Osteoblast (primary cell): ENCODE measurements at regions not wholly inside any gene's neighbourhood (a gene's known extent, or its start where the extent isn't known, plus 50 kb on each side); places are given as distances from the start of the nearest gene placed in this dataset.

Source experiments
- DNase-seq: peaks from one replicate; pipeline ENCODE4 v3.0.0; 2011; ENCODE audit warnings: low spot score, mixed read lengths; ENCODE audit not compliant: insufficient read length; ENCODE audit errors: missing footprints
- H2AFZ ChIP-seq: 2 replicates; pipeline ENCODE4 v1.6.0; 2011; ENCODE audit warnings: mild to moderate bottlenecking, low read length
- H3K27ac ChIP-seq: 2 replicates; pipeline ENCODE4 v1.5.1; 2011; ENCODE audit warnings: mild to moderate bottlenecking, low read depth, low read length, moderate library complexity
- H3K27me3 ChIP-seq: 2 replicates; pipeline ENCODE4 v1.6.0; 2012; ENCODE audit warnings: mild to moderate bottlenecking, control low read depth, inconsistent platforms, low read length, moderate library complexity; ENCODE audit not compliant: insufficient read depth
- H3K36me3 ChIP-seq: 2 replicates; pipeline ENCODE4 v1.5.1; 2011; ENCODE audit warnings: mild to moderate bottlenecking, low read length, control low read depth, moderate library complexity; ENCODE audit not compliant: insufficient read depth
- H3K4me1 ChIP-seq: 2 replicates; pipeline ENCODE4 v1.5.1; 2011; ENCODE audit warnings: mild to moderate bottlenecking, low read length, control low read depth, moderate library complexity; ENCODE audit not compliant: insufficient read depth
- H3K4me2 ChIP-seq: 2 replicates; pipeline ENCODE4 v1.6.0; 2011; ENCODE audit warnings: mild to moderate bottlenecking, low read length; ENCODE audit not compliant: insufficient read depth
- H3K4me3 ChIP-seq: fragments of 200-600 bp; sonication (generic); 3 replicates; pipeline ENCODE4 v1.5.1; 2012; ENCODE audit warnings: mild to moderate bottlenecking, low read length, inconsistent platforms; ENCODE audit not compliant: insufficient read depth
- H3K79me2 ChIP-seq: 2 replicates; pipeline ENCODE4 v1.6.0; 2012; ENCODE audit warnings: mild to moderate bottlenecking, low read length, control low read depth, inconsistent platforms; ENCODE audit not compliant: insufficient read depth
- H3K9me3 ChIP-seq: 2 replicates; pipeline ENCODE4 v1.5.1; 2011; ENCODE audit warnings: low read depth, low read length, control low read depth
- H4K20me1 ChIP-seq: 2 replicates; pipeline ENCODE4 v1.6.0; 2012; ENCODE audit warnings: mild to moderate bottlenecking, low read length, control low read depth; ENCODE audit not compliant: insufficient read depth
- TF ChIP-seq, protein P1 (sequence below): IDR thresholded peaks from 2 replicates; pipeline ENCODE4 v1.5.1; 2011; ENCODE audit warnings: mild to moderate bottlenecking, low read depth, low read length, moderate library complexity; ENCODE audit errors: extremely low read depth

DNA sequence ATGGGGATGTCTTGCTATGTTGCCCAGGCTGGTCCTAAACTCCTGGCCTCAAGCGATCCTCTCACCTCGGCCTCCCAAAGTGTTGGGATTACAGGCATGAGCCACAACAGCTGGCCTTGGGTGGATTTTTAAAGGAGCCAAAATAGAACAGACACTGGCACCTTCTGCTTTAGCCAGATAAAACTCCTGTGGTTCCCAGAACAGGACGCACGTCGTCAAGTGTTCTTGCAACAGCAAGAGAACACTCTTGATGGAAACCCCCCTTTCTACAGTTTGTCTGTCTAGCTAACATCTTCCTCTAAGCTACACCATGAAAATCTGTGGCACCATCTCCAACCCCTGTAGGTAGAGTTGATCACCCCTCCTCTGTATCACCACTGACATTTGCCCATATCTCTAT lies 122.6 kb downstream of the NPIPB5 start:
- TF ChIP-seq, protein P1, sequence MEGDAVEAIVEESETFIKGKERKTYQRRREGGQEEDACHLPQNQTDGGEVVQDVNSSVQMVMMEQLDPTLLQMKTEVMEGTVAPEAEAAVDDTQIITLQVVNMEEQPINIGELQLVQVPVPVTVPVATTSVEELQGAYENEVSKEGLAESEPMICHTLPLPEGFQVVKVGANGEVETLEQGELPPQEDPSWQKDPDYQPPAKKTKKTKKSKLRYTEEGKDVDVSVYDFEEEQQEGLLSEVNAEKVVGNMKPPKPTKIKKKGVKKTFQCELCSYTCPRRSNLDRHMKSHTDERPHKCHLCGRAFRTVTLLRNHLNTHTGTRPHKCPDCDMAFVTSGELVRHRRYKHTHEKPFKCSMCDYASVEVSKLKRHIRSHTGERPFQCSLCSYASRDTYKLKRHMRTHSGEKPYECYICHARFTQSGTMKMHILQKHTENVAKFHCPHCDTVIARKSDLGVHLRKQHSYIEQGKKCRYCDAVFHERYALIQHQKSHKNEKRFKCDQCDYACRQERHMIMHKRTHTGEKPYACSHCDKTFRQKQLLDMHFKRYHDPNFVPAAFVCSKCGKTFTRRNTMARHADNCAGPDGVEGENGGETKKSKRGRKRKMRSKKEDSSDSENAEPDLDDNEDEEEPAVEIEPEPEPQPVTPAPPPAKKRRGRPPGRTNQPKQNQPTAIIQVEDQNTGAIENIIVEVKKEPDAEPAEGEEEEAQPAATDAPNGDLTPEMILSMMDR, result no peak
- Histone ChIP-seq H3K4me3 (no peak overlapping the region), H4K20me1 (no peaks in the 10 kb centered on the region), H3K79me2 (no peaks in the 10 kb centered on the region), H3K27me3 (peaks cover 3% of the 10 kb centered on the region), H3K36me3 (no peaks in the 10 kb centered on the region), H3K27ac (no peak overlapping the region), H3K9me3 (no peaks in the 10 kb centered on the region), H3K4me2 (no peak overlapping the region), H3K4me1 (no peaks in the 10 kb centered on the region), H2AFZ (no peak overlapping the region)
- no peak for DNase-seq

GRCh38 chr16:22633799-22634198 lies 123.1 kb downstream of the NPIPB5 start:
- no peak overlapping the region for H3K4me3 ChIP-seq
- DNase-seq, result no peak
- no peaks in the 10 kb centered on the region for H3K9me3 ChIP-seq
- H3K27me3 ChIP-seq, result peaks cover 3% of the 10 kb centered on the region
- TF ChIP-seq, protein P1, result no peak
- H3K4me1 ChIP-seq, result no peaks in the 10 kb centered on the region
- no peak overlapping the region for H3K27ac ChIP-seq
- no peak overlapping the region for H3K4me2 ChIP-seq
- no peaks in the 10 kb centered on the region for H4K20me1 ChIP-seq
- no peaks in the 10 kb centered on the region for H3K36me3 ChIP-seq
- H2AFZ ChIP-seq, result no peak overlapping the region
- no peaks in the 10 kb centered on the region for H3K79me2 ChIP-seq

DNA sequence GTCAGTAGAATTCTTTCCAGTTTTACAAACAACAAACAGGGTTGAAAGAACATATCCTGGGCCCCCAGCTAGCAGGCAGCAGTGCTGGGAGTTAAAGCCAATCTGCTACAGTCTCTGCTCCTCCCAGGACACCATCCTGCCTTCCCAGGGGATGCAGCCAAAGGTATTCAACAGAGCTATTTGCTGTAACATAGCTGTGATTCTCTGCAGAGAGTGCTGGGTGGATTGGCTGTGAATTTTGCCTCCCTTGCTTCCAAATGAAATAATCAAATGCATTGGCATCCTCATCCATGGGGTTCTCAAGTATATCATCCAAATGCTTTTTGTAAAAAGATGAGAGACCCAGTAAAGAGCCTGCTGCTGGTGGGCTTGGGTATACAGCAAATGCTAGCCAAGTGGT lies 124.3 kb downstream of the NPIPB5 start:
- Histone ChIP-seq H3K27ac (no peak overlapping the region), H3K27me3 (peaks cover 3% of the 10 kb centered on the region), H3K4me2 (no peak overlapping the region), H3K4me3 (no peak overlapping the region), H3K79me2 (no peaks in the 10 kb centered on the region), H3K9me3 (no peaks in the 10 kb centered on the region), H3K4me1 (no peaks in the 10 kb centered on the region), H4K20me1 (no peaks in the 10 kb centered on the region), H2AFZ (no peak overlapping the region), H3K36me3 (no peaks in the 10 kb centered on the region)
- no peak for DNase-seq
- TF ChIP-seq, protein P1, result no peak

DNA sequence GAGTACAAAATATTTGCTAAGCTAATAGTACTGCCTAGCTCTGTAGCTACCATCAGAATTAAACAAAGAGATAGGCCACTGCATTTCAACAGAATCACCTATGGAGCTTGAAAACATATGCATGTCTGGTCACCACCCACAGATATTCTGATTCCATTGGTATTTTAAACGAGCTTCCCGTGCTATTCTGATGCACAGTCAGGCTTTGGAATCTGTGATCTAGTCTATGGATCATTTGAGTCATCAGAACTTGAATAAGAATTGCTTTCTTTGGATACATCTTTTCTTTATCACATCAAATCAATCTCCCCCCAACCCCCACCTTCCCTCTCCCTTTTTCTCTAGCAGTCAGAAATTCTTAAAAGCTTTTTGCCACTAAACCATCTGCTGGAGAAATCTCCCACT lies 124.7 kb downstream of the NPIPB5 start:
- no peaks in the 10 kb centered on the region for H3K36me3 ChIP-seq
- no peaks in the 10 kb centered on the region for H3K9me3 ChIP-seq
- peaks cover 3% of the 10 kb centered on the region for H3K27me3 ChIP-seq
- no peak overlapping the region for H3K4me3 ChIP-seq
- H3K4me1 ChIP-seq, result no peaks in the 10 kb centered on the region
- no peak overlapping the region for H3K27ac ChIP-seq
- no peak overlapping the region for H2AFZ ChIP-seq
- no peak overlapping the region for H3K4me2 ChIP-seq
- no peaks in the 10 kb centered on the region for H3K79me2 ChIP-seq
- no peaks in the 10 kb centered on the region for H4K20me1 ChIP-seq
- no peak for DNase-seq
- TF ChIP-seq, protein P1, result no peak
